Ascending aorta (tissue), 2 donors: ENCODE measurements at regions not wholly inside any gene's neighbourhood (a gene's known extent, or its start where the extent isn't known, plus 50 kb on each side); places are given as distances from the start of the nearest gene placed in this dataset.

Experiments
- DNase-seq, 2 donors: peaks; one replicate each; pipeline ENCODE4 v3.0.0-alpha.2; 2019; ENCODE audit warnings: low spot score in 2 of 2
- H3K27ac ChIP-seq, 2 donors: fragments of 200-600 bp; sonication (generic); one replicate each; pipeline ENCODE4 v1.5.1; 2016 to 2017; ENCODE audit warnings: mild to moderate bottlenecking in 1 of 2
- H3K27me3 ChIP-seq: fragments of 200-600 bp; sonication (generic); one replicate; pipeline ENCODE4 v1.5.1; 2017
- H3K36me3 ChIP-seq, 2 donors: fragments of 200-600 bp; sonication (generic); one replicate each; pipeline ENCODE4 v1.5.1; 2016
- H3K4me1 ChIP-seq, 2 donors: fragments of 200-600 bp; sonication (generic); one replicate each; pipeline ENCODE4 v1.5.1; 2016 to 2017; ENCODE audit warnings: mild to moderate bottlenecking in 1 of 2
- H3K4me3 ChIP-seq, 2 donors: fragments of 200-600 bp; sonication (generic); one replicate each; pipeline ENCODE4 v1.5.1; 2016 to 2017; ENCODE audit warnings: mild to moderate bottlenecking in 1 of 2
- H3K9me3 ChIP-seq, 2 donors: fragments of 200-600 bp; sonication (generic); one replicate each; pipeline ENCODE4 v1.5.1; 2016
- CTCF ChIP-seq, 3 experiments: fragments of 200-600 bp in 2 of 3; fragments of 450-650 bp in 1 of 3; sonication (generic) in 2 of 3; IDR thresholded peaks; one replicate each; pipeline ENCODE4 v1.5.1; 2016 to 2019; ENCODE audit warnings: antibody characterized with exemption in 3 of 3, mild to moderate bottlenecking in 1 of 3, moderate library complexity in 1 of 3
- intact Hi-C: fragments of 100-400 bp; cut with DNase I; formaldehyde crosslinking; loops from one replicate; pipeline ENCODE4 v1.15.1; 2023

- Histone ChIP-seq H3K4me1 (no peaks in the 10 kb centered on the region), H3K27ac (no peak overlapping the region), H3K27me3 (no peaks in the 10 kb centered on the region), H3K4me3 (no peak overlapping the region), H3K9me3 (no peaks in the 10 kb centered on the region), H3K36me3 (no peaks in the 10 kb centered on the region)
- intact Hi-C loops, result no loop called here
- TF ChIP-seq CTCF (IDR thresholded peaks at IDR 0.05), result no peak
- no peak for DNase-seq
Observed at GRCh38 chr2:145769011-145769716, 1249.2 kb upstream of the ZEB2 start.

- Histone ChIP-seq H3K4me1 (no peaks in the 10 kb centered on the region), H3K4me3 (no peak overlapping the region), H3K9me3 (no peaks in the 10 kb centered on the region), H3K36me3 (no peaks in the 10 kb centered on the region), H3K27ac (no peak overlapping the region), H3K27me3 (no peaks in the 10 kb centered on the region)
- DNase-seq, result no peak
- intact Hi-C loops, result no loop called here
- TF ChIP-seq CTCF (IDR thresholded peaks at IDR 0.05), result no peak
Observed at GRCh38 chr2:145765874-145766273, 1246.0 kb upstream of the ZEB2 start.

- H3K36me3 ChIP-seq, result no peaks in the 10 kb centered on the region
- peaks cover 0 to under 1% of the 10 kb centered on the region in 2 donors for H3K4me1 ChIP-seq
- H3K4me3 ChIP-seq, result no peak overlapping the region
- no peak for TF ChIP-seq CTCF (IDR thresholded peaks at IDR 0.05)
- H3K9me3 ChIP-seq, result no peaks in the 10 kb centered on the region
- intact Hi-C loops, result no loop called here
- DNase-seq, result no peak
- H3K27ac ChIP-seq, result no peak overlapping the region
- H3K27me3 ChIP-seq, result no peaks in the 10 kb centered on the region
Observed at GRCh38 chr2:145764631-145765030, 1244.7 kb upstream of the ZEB2 start.

- Histone ChIP-seq H3K36me3 (no peaks in the 10 kb centered on the region), H3K9me3 (no peaks in the 10 kb centered on the region), H3K4me1 (peaks cover 0 to 5% of the 10 kb centered on the region in 2 donors), H3K4me3 (no peak overlapping the region), H3K27me3 (no peaks in the 10 kb centered on the region), H3K27ac (peak overlapping the region in 1 of 2 donors; percentile 34)
- TF ChIP-seq CTCF (IDR thresholded peaks at IDR 0.05), result no peak
- intact Hi-C loops, result no loop called here
- DNase-seq, result no peak
Observed at GRCh38 chr2:145760781-145761649, 1241.1 kb upstream of the ZEB2 start.

GRCh38 chr2:145759228-145759915 lies 1239.5 kb upstream of the ZEB2 start:
- Histone ChIP-seq H3K4me1 (peaks cover 0 to 5% of the 10 kb centered on the region in 2 donors), H3K9me3 (no peaks in the 10 kb centered on the region), H3K4me3 (no peak overlapping the region), H3K36me3 (no peaks in the 10 kb centered on the region), H3K27me3 (no peaks in the 10 kb centered on the region), H3K27ac (no peak overlapping the region)
- intact Hi-C loops, result loop anchor here (10.0 kb wide), 2 partner anchors 745 to 1315 kb away; no protein-coding TSS in a partner anchor
- TF ChIP-seq CTCF (IDR thresholded peaks at IDR 0.05), result no peak
- no peak for DNase-seq
